ES-I3 (cell line): ENCODE measurements at regions not wholly inside any gene's neighbourhood (a gene's known extent, or its start where the extent isn't known, plus 50 kb on each side); places are given as distances from the start of the nearest gene placed in this dataset.
"Not testable (repeated sequence)": the region's sequence is repeated elsewhere in the genome, so short reads cannot be mapped to it uniquely, and the experiment has no call there.

Source experiments
- H3K36me3 ChIP-seq: 2 replicates; pipeline ENCODE4 v1.6.1; 2013; ENCODE audit warnings: mild to moderate bottlenecking, low read length, control low read depth, moderate library complexity; ENCODE audit not compliant: insufficient read depth
- H3K4me1 ChIP-seq: 2 replicates; pipeline ENCODE4 v1.6.1; 2013; ENCODE audit warnings: mild to moderate bottlenecking, control low read depth, low read length; ENCODE audit not compliant: insufficient read depth
- H3K9ac ChIP-seq: 2 replicates; pipeline ENCODE4 v1.6.1; 2013; ENCODE audit warnings: low read depth, mild to moderate bottlenecking, low read length, moderate library complexity
- H3K9me3 ChIP-seq: 2 replicates; pipeline ENCODE4 v1.6.1; 2013; ENCODE audit warnings: mild to moderate bottlenecking, low read length, moderate library complexity; ENCODE audit not compliant: control insufficient read depth, insufficient read depth

DNA sequence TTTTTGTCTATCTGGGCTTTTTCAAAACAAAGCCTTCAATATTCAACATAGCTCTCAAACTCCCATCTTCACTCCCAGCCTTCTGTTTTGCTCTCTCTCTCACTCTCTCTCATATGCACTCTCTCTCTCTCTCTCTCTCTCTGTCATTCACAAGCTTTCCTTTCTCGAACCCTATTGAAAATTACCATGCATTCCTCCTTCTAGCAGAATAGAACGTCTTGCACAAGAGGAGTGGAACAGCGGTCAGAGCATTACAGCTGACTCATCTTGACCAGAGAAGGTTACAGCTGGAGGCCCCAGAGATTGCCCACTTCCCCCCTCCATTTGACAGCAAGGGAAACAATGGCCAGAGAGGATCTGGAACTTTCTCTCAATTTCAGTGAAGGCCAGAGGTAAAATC is 51.0 kb upstream of the LIFR start:
- H3K36me3 ChIP-seq, result no peaks in the 10 kb centered on the region
- H3K4me1 ChIP-seq, result peaks cover 7% of the 10 kb centered on the region; the same call in 1 of the 2 replicates
- H3K9ac ChIP-seq, result no peak overlapping the region
- no peaks in the 10 kb centered on the region for H3K9me3 ChIP-seq

DNA sequence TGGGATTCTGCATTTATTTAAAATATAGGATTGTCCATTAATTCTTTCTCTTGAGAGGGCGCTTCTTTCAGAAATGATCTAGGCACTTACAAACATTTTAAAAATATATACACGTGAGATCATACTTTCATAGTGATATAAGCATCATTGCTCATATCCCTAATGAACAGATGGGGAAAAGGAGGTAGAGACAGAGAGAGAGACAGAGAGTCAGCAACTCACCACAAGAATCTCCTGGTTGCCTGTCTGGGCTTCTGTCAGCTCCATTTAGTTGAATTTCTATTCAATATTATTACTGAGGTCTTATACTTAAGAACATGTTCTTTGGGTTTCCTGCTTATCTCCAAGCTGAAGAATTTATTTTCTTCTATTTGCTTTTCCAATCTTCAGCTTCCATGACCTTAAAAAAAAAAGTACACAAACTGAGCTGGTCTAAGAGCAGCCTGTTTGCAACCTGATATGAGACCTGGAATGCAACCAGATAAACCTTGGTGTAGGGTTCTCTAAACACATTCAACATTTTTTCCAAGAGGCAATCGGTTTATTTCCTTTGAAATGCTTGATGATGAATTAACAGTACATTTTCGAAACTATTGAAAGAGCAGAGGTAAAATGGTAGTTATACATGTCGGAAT is 51.6 kb upstream of the LIFR start:
- Histone ChIP-seq H3K9ac (no peak overlapping the region), H3K9me3 (no peaks in the 10 kb centered on the region), H3K4me1 (peaks cover 7% of the 10 kb centered on the region; the same call in 1 of the 2 replicates), H3K36me3 (no peaks in the 10 kb centered on the region)

DNA sequence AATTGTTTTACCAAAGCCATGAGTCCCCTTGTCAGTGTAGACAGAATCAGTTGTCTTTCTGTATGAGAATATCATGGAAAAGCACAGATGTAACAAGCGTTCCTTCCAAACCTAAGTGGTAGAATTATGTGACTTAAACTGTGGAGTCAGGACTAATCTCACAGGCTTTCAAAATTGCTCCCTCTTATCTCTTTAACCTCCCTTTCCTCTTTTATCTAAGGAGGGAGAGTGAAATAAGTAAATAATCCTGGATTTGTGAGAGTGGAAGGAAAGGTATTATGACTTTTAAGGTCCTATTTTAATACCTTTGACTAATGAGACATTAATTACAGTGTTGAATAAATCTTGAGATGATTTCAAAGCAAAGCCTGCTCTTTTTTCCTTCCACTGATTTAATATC is 52.4 kb upstream of the LIFR start:
- Histone ChIP-seq H3K9ac (no peak overlapping the region), H3K36me3 (no peaks in the 10 kb centered on the region), H3K9me3 (no peaks in the 10 kb centered on the region), H3K4me1 (peaks cover 7% of the 10 kb centered on the region; the same call in 1 of the 2 replicates)

- H3K9ac ChIP-seq, result no peak overlapping the region
- no peaks in the 10 kb centered on the region for H3K4me1 ChIP-seq
- no peaks in the 10 kb centered on the region for H3K9me3 ChIP-seq
- H3K36me3 ChIP-seq, result no peaks in the 10 kb centered on the region
Measured at GRCh38 chr5:38612851-38613250, 56.4 kb upstream of the LIFR start.

GRCh38 chr5:38613490-38613889 is 57.0 kb upstream of the LIFR start:
- Histone ChIP-seq H3K9me3 (no peaks in the 10 kb centered on the region), H3K9ac (no peak overlapping the region), H3K4me1 (no peaks in the 10 kb centered on the region), H3K36me3 (no peaks in the 10 kb centered on the region)

GRCh38 chr5:38613992-38614836 is 57.8 kb upstream of the LIFR start:
- Histone ChIP-seq H3K36me3 (no peaks in the 10 kb centered on the region), H3K4me1 (no peaks in the 10 kb centered on the region), H3K9ac (no peak overlapping the region), H3K9me3 (no peaks in the 10 kb centered on the region)

- Histone ChIP-seq H3K36me3 (no peaks in the 10 kb centered on the region), H3K4me1 (no peaks in the 10 kb centered on the region), H3K9ac (no peak overlapping the region), H3K9me3 (no peaks in the 10 kb centered on the region)
Measured at GRCh38 chr5:38615042-38615441, 58.6 kb upstream of the LIFR start.

- H3K4me1 ChIP-seq, result no peaks in the 10 kb centered on the region
- H3K9me3 ChIP-seq, result no peaks in the 10 kb centered on the region
- H3K9ac ChIP-seq, result no peak overlapping the region
- H3K36me3 ChIP-seq, result no peaks in the 10 kb centered on the region
Measured at GRCh38 chr5:38615981-38616451, 59.6 kb upstream of the LIFR start.

- Histone ChIP-seq H3K4me1 (no peaks in the 10 kb centered on the region), H3K36me3 (no peaks in the 10 kb centered on the region), H3K9ac (no peak overlapping the region), H3K9me3 (no peaks in the 10 kb centered on the region)
Measured at GRCh38 chr5:38618154-38618553, 61.7 kb upstream of the LIFR start.

- Histone ChIP-seq H3K9me3 (no peaks in the 10 kb centered on the region), H3K36me3 (no peaks in the 10 kb centered on the region), H3K9ac (no peak overlapping the region), H3K4me1 (no peaks in the 10 kb centered on the region)
Measured at GRCh38 chr5:38621331-38621730, 64.9 kb upstream of the LIFR start.

DNA sequence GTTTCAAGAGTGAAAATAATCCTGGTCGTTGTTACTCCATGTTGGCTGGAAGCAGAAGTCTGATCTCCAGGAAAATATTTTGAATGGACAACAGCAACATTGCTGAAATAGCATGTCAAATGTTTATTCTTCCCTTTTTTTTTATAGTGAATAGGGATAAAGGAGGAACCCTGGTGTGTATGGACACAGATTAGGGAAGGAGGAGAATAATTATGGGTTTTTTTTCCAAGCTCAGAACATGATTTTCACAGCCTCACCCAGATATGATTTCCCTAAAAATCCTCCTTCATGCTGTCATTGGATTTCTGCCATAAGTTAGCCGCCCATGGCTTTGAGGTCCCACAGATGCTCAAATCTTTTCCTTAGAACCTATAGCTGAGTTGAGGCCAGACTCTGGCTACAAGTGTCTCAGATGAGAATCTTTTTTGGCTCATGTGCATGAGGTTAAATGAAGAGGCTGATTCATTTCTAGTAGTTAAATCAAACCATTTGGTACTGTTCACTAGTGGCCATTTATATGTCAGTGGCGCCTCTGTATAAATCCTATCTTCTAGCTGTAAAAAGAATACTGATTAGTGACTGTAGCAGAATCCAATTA is 65.5 kb upstream of the LIFR start:
- no peaks in the 10 kb centered on the region for H3K4me1 ChIP-seq

GRCh38 chr5:38622723-38623129 is 66.3 kb upstream of the LIFR start:
- H3K9ac ChIP-seq, result no peak overlapping the region
- H3K9me3 ChIP-seq, result no peaks in the 10 kb centered on the region
- H3K36me3 ChIP-seq, result no peaks in the 10 kb centered on the region
- H3K4me1 ChIP-seq, result no peaks in the 10 kb centered on the region

More for the DNA sequence above, 65.5 kb upstream of the LIFR start:
- H3K9me3 ChIP-seq, result no peaks in the 10 kb centered on the region
- no peak overlapping the region for H3K9ac ChIP-seq
- H3K36me3 ChIP-seq, result no peaks in the 10 kb centered on the region

DNA sequence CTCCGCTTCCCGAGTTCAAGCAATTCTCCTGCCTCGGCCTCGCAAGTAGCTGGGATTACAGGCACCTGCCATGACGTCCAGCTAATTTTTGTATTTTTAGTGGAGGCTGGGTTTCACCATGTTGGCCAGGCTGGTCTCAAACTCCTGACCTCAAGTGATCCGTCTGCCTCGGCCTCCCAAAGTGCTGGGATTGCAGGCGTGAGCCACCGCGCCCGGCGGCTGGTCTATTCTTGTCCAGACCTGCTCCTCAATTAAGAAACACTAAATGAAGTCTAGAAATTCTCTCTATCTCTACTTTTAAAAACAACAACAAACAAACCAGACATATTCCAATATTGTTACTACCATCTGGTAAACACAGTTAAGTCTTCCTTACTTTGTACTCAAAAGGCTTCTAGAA is 68.1 kb upstream of the LIFR start:
- not testable (repeated sequence) for H3K36me3 ChIP-seq, H3K9me3 ChIP-seq, H3K4me1 ChIP-seq, H3K9ac ChIP-seq

- H3K9ac ChIP-seq, H3K36me3 ChIP-seq, H3K4me1 ChIP-seq: not testable (repeated sequence)
- peaks cover 12% of the 10 kb centered on the region for H3K9me3 ChIP-seq
Measured at GRCh38 chr5:38631376-38631775, 74.9 kb upstream of the LIFR start.
